Limb (tissue), 2 donors: ENCODE measurements at regions not wholly inside any gene's neighbourhood (a gene's known extent, or its start where the extent isn't known, plus 50 kb on each side); places are given as distances from the start of the nearest gene placed in this dataset.
"Not testable (repeated sequence)": the region's sequence is repeated elsewhere in the genome, so short reads cannot be mapped to it uniquely, and the experiment has no call there.

ENCODE experiments used
- DNase-seq, 2 donors: peaks; one replicate each; pipeline ENCODE4 v3.0.0-alpha.2; 2016; ENCODE audit errors: extremely low spot score in 2 of 2

DNA sequence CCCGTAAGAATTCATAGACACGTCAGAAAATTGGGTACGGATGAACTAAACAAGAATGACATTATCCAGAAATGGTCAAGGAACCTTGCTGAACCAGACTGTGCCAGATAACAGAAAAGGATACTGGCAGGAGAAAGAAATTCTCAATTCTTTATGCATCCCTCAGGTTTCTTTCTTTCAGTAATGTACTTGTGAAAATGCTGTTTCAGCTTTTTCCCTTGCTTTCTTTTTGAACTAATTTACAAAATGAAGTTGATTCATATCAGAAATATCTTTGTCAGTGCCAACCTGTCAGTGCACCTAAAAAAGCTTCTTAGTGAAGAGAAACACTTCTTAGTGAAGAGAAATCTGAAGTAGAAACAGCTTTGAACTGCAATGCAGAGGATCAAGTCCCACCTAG is 643.6 kb upstream of the RORB start:
- no peak for DNase-seq

- no peak for DNase-seq
These were observed 641.9 kb upstream of the RORB start for GRCh38 chr9:73855206-73855605.

DNA sequence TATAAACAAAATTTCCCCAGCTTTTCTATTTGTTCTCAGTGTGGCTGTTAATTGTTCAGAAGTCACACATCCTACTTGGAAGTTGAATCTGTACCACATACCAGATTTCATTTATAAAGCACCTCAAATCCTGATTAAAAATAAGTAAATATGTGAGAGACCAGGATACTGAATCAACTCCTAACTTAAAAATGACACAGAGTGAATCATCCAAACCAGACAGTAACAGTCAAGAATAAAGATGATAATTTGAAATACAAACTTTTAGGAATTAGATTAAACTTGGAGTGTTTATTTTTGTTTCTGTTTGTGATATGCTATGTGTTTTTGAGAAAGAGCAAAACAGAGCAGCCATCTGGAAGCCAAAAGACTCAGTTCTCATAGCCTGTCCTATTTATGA is 633.2 kb upstream of the RORB start:
- no peak for DNase-seq

- DNase-seq, result no peak
These were observed 630.7 kb upstream of the RORB start for GRCh38 chr9:73866451-73866850.

- no peak for DNase-seq
These were observed 627.9 kb upstream of the RORB start for GRCh38 chr9:73869264-73869663.

- DNase-seq, result no peak
These were observed 625.5 kb upstream of the RORB start for GRCh38 chr9:73871636-73872035.

GRCh38 chr9:73872701-73873100 is 624.4 kb upstream of the RORB start:
- DNase-seq, result no peak

DNA sequence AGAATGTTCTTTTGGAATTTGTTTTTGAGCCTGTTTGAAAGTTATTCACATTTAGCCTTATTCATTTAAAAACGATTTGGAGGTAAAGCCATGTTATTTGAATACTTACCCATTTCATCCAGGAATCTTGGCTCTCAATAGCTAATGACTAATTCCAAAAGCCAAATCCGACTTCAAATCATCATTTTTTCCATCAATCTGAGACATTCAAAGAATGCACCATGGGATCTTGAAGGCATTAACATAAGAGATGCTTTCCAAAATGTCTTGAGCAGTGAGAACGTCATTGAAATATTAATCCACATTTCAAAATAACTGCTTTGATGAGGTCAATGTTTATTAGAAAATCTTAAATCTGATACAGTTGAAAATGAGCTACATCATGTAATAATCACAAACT is 617.0 kb upstream of the RORB start:
- peak in 1 of 2 donors; percentile 31 for DNase-seq

GRCh38 chr9:73889023-73889422 is 608.1 kb upstream of the RORB start:
- no peak for DNase-seq

DNA sequence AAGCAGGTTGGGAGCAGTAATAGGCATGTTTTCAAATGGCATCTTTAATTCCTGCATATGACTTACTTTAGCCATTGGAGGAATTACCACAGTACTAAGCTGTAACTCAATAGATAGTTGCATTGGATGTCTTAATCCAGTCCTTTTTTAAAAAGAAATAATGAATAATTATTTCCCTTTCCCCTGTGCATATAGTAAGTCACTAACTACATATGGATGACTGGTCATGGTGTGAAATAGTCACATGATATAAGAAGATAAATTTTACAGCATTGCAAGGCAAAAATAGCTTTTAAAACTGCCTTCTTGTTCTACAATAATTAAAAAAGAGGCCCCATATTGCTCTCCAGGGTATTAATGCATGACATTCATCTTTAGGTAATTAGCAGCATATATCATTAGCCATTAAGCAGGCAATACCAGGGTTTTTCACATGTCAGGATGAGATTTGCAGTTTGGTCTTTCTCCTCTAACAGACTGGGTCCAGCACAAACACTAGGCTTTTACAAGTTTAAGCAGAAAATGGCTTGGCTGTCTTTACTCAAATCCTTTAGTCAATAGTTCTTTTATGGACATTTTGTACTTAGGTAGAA is 606.4 kb upstream of the RORB start:
- DNase-seq, result no peak

GRCh38 chr9:73892335-73892734 is 604.8 kb upstream of the RORB start:
- no peak for DNase-seq

DNA sequence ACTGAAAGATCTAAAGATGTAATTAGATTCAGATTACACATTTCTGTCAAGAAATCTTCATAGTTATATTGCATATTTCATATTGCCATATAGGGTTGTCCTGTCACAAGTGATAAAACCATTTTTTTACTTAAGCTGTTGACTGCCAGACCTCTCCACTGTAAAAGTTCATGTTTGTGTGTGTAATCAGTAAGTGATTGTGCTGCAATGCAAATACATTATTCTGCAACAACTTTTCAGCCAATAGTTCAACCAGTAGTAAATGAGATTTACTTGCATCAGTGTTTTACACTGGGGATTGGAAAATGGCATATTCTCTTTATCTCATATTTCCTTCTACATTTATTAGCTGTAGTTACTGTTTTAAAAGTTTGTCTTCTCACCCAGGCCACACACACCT is 603.9 kb upstream of the RORB start:
- DNase-seq, result no peak

GRCh38 chr9:73896061-73896460 is 601.1 kb upstream of the RORB start:
- no peak for DNase-seq

- no peak for DNase-seq
These were observed 590.5 kb upstream of the RORB start for GRCh38 chr9:73906671-73907070.

GRCh38 chr9:73911804-73912203 is 585.3 kb upstream of the RORB start:
- no peak for DNase-seq

DNA sequence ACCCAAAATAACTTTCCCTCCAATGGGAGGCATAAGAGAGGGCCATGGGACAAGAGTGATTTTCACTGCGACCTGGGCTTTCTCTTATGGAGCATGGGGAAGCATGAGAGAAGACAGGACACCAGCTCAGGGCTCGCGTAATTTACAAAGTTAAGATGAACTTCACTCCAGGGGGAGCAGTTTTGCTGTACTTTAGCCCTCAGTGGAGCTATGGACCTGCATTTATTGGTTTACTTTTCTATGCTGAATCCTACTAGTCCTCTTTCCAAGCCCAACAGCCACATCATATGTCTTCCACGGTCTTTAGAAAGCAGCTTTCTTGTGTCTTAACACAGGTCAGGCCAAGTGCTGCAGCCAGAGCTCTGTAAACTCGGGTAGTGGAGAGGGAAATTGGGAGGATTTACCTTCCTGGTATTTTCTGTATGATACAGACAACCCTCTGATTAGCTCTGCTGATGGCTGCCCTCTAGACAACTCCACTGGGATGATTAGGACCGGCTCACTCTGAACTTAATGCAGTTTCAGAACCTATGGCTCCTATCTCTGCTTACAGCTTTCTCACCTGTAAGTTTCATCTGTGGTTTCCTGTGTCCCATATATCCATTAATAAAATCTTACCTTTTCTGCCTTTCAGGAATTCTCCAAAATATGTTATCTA is 581.0 kb upstream of the RORB start:
- no peak for DNase-seq

GRCh38 chr9:73919712-73920111 is 577.4 kb upstream of the RORB start:
- no peak for DNase-seq

DNA sequence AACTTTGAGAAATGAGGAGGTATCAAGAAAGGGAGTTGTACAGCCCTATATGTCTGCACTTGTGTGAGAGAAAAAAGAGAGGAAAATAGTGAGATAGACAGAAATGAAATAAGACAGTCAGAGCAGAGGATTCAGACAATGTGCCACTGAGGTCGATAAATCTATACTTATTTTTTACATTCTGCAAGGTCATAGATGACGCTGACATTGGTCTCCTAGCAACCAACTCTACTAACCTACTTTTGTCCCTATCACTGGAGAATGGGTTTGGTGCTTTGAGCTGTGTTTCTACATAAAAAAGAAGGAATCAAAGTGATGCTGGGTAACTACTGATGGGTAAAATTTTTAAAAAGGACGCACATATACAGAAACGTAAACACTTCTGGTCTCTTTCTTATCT is 573.3 kb upstream of the RORB start:
- DNase-seq, result no peak

DNA sequence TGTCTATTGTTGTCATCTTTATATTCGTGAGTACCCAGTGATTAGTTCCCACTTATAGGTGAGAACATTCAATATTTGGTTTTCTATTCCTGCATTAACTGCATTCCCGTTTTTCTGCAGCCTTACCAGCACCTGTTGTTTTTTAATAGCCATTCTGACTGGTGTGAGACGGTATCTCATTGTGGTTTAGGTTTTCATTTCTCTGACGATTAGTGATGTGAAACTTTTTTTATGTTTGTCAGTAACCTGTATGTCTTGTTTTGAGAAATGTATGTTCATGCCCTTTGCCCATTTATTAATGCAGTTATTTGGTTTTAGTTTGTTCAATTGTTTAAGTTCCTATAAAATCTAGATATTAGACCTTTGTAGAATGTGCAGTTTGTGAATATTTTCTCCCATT is 546.0 kb upstream of the RORB start:
- no peak for DNase-seq

GRCh38 chr9:73962792-73963191 is 534.3 kb upstream of the RORB start:
- no peak for DNase-seq

- DNase-seq, result no peak
These were observed 527.2 kb upstream of the RORB start for GRCh38 chr9:73969936-73970335.

GRCh38 chr9:73976424-73976823 is 520.7 kb upstream of the RORB start:
- DNase-seq, result not testable (repeated sequence)

DNA sequence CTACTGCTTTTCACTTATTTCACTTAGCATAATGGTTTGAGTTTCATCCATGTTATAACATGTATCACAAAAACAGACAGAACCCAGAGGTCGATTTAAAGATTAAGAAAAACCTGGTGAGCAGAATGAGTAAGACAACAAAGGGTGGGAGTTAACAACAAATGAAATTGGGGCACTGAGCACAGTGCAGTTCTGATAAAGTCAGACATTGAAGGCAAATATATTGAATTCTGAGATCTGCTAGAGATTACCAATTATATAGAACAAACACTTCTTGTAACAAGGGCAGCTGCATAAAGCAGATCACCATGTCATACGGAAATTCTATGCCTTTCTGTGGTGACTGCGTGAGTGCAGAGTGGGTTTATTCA is 517.3 kb upstream of the RORB start:
- DNase-seq, result no peak

GRCh38 chr9:73980754-73981153 is 516.4 kb upstream of the RORB start:
- DNase-seq, result no peak
